IMR-90 (cell line): ENCODE measurements at regions not wholly inside any gene's neighbourhood (a gene's known extent, or its start where the extent isn't known, plus 50 kb on each side); places are given as distances from the start of the nearest gene placed in this dataset.

ENCODE experiments used
- ATAC-seq: fragments of 200-7000 bp; cut with Tn5 transposase; 2 replicates; pipeline ENCODE4 v1.9.1; 2020; ENCODE audit warnings: low read depth, mild to moderate bottlenecking, moderate library complexity
- BruUV-seq: library from RNA; stranded (reverse); fragments of 400-500 nt; replicated peaks from 2 replicates; lab custom pipeline; 2021; lab: Mats Ljungman, UMichigan
- CTCF ChIA-PET: fragments of 300-600 bp; formaldehyde crosslinking; extraction: SDS; loops from one replicate; lab custom pipeline; 2021; ENCODE audit warnings: antibody characterized with exemption; lab: Yijun Ruan, JAX
- POLR2A ChIA-PET: fragments of 300-600 bp; sonication (Branson Sonifier 250); formaldehyde crosslinking; loops from one replicate; lab custom pipeline; 2022; ENCODE audit warnings: antibody characterized with exemption; ENCODE audit not compliant: unreplicated experiment; lab: Charles Lee
- DNase-seq: peaks from one replicate; pipeline ENCODE4 v3.0.0; 2013
- H2AFZ ChIP-seq: replicated peaks from 2 replicates; pipeline ENCODE3; 2013; ENCODE audit warnings: low read length, mild to moderate bottlenecking; ENCODE audit not compliant: poor library complexity
- H2AK5ac ChIP-seq: 2 replicates; pipeline ENCODE4 v1.6.1; 2013; ENCODE audit warnings: low read depth, low read length, inconsistent platforms
- H2AK9ac ChIP-seq: replicated peaks from 2 replicates; pipeline ENCODE3; 2013; ENCODE audit warnings: mild to moderate bottlenecking, low read depth, low read length, moderate library complexity; ENCODE audit not compliant: poor library complexity
- H2BK120ac ChIP-seq: 2 replicates; pipeline ENCODE4 v1.6.1; 2013; ENCODE audit warnings: low read depth, low read length, inconsistent platforms
- H2BK15ac ChIP-seq: 3 replicates; pipeline ENCODE4 v1.6.1; 2013; ENCODE audit warnings: low read depth, low read length, inconsistent platforms
- H2BK20ac ChIP-seq: 2 replicates; pipeline ENCODE4 v1.6.1; 2013; ENCODE audit warnings: low read depth, mild to moderate bottlenecking, inconsistent platforms, low read length, moderate library complexity
- H2BK5ac ChIP-seq: 2 replicates; pipeline ENCODE4 v1.6.1; 2013; ENCODE audit warnings: mild to moderate bottlenecking, low read depth, low read length, inconsistent platforms; ENCODE audit not compliant: poor library complexity, severe bottlenecking
- H3K14ac ChIP-seq: replicated peaks from 2 replicates; pipeline ENCODE4 v1.6.1; 2013; ENCODE audit warnings: low read depth, low read length, inconsistent platforms
- H3K18ac ChIP-seq: 2 replicates; pipeline ENCODE4 v1.6.1; 2013; ENCODE audit warnings: low read depth, low read length, control low read depth
- H3K23ac ChIP-seq: 2 replicates; pipeline ENCODE4 v1.6.1; 2013; ENCODE audit warnings: low read depth, low read length, inconsistent platforms
- H3K27ac ChIP-seq: 2 replicates; pipeline ENCODE4 v1.5.1; 2013; ENCODE audit warnings: mild to moderate bottlenecking, control low read depth, low read length; ENCODE audit not compliant: insufficient read depth
- H3K27me3 ChIP-seq: 2 replicates; pipeline ENCODE4 v1.6.1; 2013; ENCODE audit warnings: low read length; ENCODE audit not compliant: control insufficient read depth, insufficient read depth
- H3K36me3 ChIP-seq: 2 replicates; pipeline ENCODE4 v1.6.1; 2013; ENCODE audit warnings: low read length, mixed read lengths; ENCODE audit not compliant: control insufficient read depth, insufficient read depth
- H3K4ac ChIP-seq: 2 replicates; pipeline ENCODE4 v1.6.1; 2013; ENCODE audit warnings: low read depth, low read length, inconsistent platforms
- H3K4me1 ChIP-seq: 2 replicates; pipeline ENCODE4 v1.6.1; 2013; ENCODE audit warnings: low read length, mixed read lengths; ENCODE audit not compliant: control insufficient read depth, insufficient read depth
- H3K4me2 ChIP-seq: 2 replicates; pipeline ENCODE4 v1.6.1; 2013; ENCODE audit warnings: low read depth, mild to moderate bottlenecking, control low read depth, low read length, moderate library complexity
- H3K4me3 ChIP-seq: 2 replicates; pipeline ENCODE4 v1.5.1; 2013; ENCODE audit warnings: low read depth, mild to moderate bottlenecking, control low read depth, low read length, moderate library complexity; ENCODE audit not compliant: insufficient read depth
- H3K56ac ChIP-seq: 2 replicates; pipeline ENCODE4 v1.6.1; 2013; ENCODE audit warnings: low read length, inconsistent platforms; ENCODE audit not compliant: insufficient read depth; ENCODE audit errors: extremely low read depth
- H3K79me1 ChIP-seq, 2 experiments: 2 replicates each; pipeline ENCODE4 v1.6.1; 2013; ENCODE audit warnings: low read length in 2 of 2, inconsistent platforms in 1 of 2, low read depth in 1 of 2
- H3K9ac ChIP-seq: 2 replicates; pipeline ENCODE4 v1.6.1; 2013; ENCODE audit warnings: low read depth, low read length, control low read depth
- H3K9me1 ChIP-seq: 2 replicates; pipeline ENCODE4 v1.6.1; 2013; ENCODE audit warnings: low read length, inconsistent platforms; ENCODE audit not compliant: insufficient read depth
- H3K9me3 ChIP-seq: 2 replicates; pipeline ENCODE4 v1.6.1; 2013; ENCODE audit warnings: low read length; ENCODE audit not compliant: control insufficient read depth, insufficient read depth
- H4K20me1 ChIP-seq: 2 replicates; pipeline ENCODE4 v1.6.1; 2013; ENCODE audit warnings: low read length, inconsistent platforms; ENCODE audit not compliant: insufficient read depth
- H4K5ac ChIP-seq: 2 replicates; pipeline ENCODE4 v1.6.1; 2013; ENCODE audit warnings: mild to moderate bottlenecking, low read depth, low read length, control low read depth
- H4K8ac ChIP-seq, 2 experiments: 2 replicates each; pipeline ENCODE4 v1.6.1; 2013; ENCODE audit warnings: low read depth in 2 of 2, low read length in 2 of 2, control low read depth in 1 of 2, inconsistent platforms in 1 of 2
- H4K91ac ChIP-seq: 2 replicates; pipeline ENCODE4 v1.6.1; 2013; ENCODE audit warnings: low read depth, low read length, inconsistent platforms; ENCODE audit not compliant: insufficient read depth
- MAFK ChIP-seq: IDR thresholded peaks from 2 replicates; pipeline ENCODE4 v1.6.1; 2012; ENCODE audit warnings: low read depth, low read length, improper control_type of control experiment
- USF2 ChIP-seq: fragments of 150-350 bp; IDR thresholded peaks from 2 replicates; pipeline ENCODE4 v1.6.1; 2017; ENCODE audit warnings: mild to moderate bottlenecking, antibody characterized with exemption, low read length, low read depth
- WGBS, 2 experiments: methylation state at CpG; one replicate each; pipeline versions ENCODE4 v1.1.5 to v1.1.7; 2013; ENCODE audit warnings: missing lambda C conversion rate in 2 of 2; ENCODE audit not compliant: insufficient read length in 1 of 2; ENCODE audit errors: extremely low coverage in 2 of 2; 5-methylcytosine and 5-hydroxymethylcytosine counted together
- dilution Hi-C: fragments of 300-500 bp; cut with HindIII; formaldehyde crosslinking; loops from one replicate; pipeline ENCODE4 v1.14.3; 2018; ENCODE audit warnings: low sequenced_read_pairs; ENCODE audit not compliant: unreplicated experiment
- in situ Hi-C: fragments of 300-500 bp; cut with MboI; formaldehyde crosslinking; loops from 3 replicates; pipeline ENCODE4 v1.14.3; 2019; ENCODE audit warnings: low sequenced_read_pairs, inconsistent platforms, mixed read lengths
- intact Hi-C: fragments of 100-400 bp; cut with micrococcal nuclease; formaldehyde crosslinking; loops from 2 replicates; pipeline ENCODE4 v1.10.0; 2022

GRCh38 chr2:204331180-204331579, 214.1 kb upstream of the PARD3B start:
- Histone ChIP-seq H2BK5ac (no peak overlapping the region), H3K4ac (no peak overlapping the region), H2AK5ac (no peak overlapping the region), H3K9ac (no peak overlapping the region), H3K4me2 (no peak overlapping the region), H4K91ac (no peak overlapping the region), H4K5ac (no peak overlapping the region), H3K27me3 (no peaks in the 10 kb centered on the region), H4K20me1 (no peaks in the 10 kb centered on the region), H4K8ac (no peak overlapping the region), H2BK120ac (no peak overlapping the region), H3K79me1 (no peaks in the 10 kb centered on the region), H3K9me1 (peaks cover 11% of the 10 kb centered on the region; the same call in 1 of the 2 replicates), H3K14ac (no peak overlapping the region), H2BK20ac (no peak overlapping the region), H2BK15ac (no peak overlapping the region), H3K23ac (no peak overlapping the region), H3K18ac (no peak overlapping the region), H3K4me1 (peaks cover 6% of the 10 kb centered on the region; the same call in 1 of the 2 replicates), H2AFZ (no peak overlapping the region), H2AK9ac (no peak overlapping the region), H3K36me3 (no peaks in the 10 kb centered on the region), H3K9me3 (no peaks in the 10 kb centered on the region), H3K27ac (no peak overlapping the region), H3K4me3 (no peak overlapping the region), H3K56ac (no peak overlapping the region)
- DNase-seq (peak; percentile 51), ATAC-seq (no peak)
- WGBS, 2 experiments, result no CpG with 5 or more reads among the region's 6 CpGs
- intact Hi-C loops, result no loop called here
- BruUV-seq, result no TSS peak
- ChIA-PET CTCF (no interaction called here), POLR2A (no interaction called here)
- TF ChIP-seq USF2, result no peak
- peak; percentile 58 for TF ChIP-seq MAFK
- in situ Hi-C loops, result loop anchor here (25.0 kb wide), 1 partner anchor 531 kb away; no protein-coding TSS in a partner anchor
- dilution Hi-C loops, result no loop called here
